Peyer's patch (tissue), 4 donors: ENCODE measurements at regions not wholly inside any gene's neighbourhood (a gene's known extent, or its start where the extent isn't known, plus 50 kb on each side); places are given as distances from the start of the nearest gene placed in this dataset.

ENCODE experiments used
- DNase-seq, 3 donors: peaks; one replicate each; pipeline ENCODE4 v3.0.0-alpha.2; 2017 to 2019
- H3K27ac ChIP-seq, 4 donors: fragments of 200-600 bp; sonication (generic); one replicate each; pipeline ENCODE4 v1.5.1; 2016 to 2019
- H3K27me3 ChIP-seq, 2 donors: fragments of 200-600 bp; sonication (generic); one replicate each; pipeline ENCODE4 v1.5.1; 2019
- H3K36me3 ChIP-seq, 3 donors: fragments of 200-600 bp; sonication (generic); one replicate each; pipeline ENCODE4 v1.5.1; 2016 to 2019
- H3K4me1 ChIP-seq, 4 donors: fragments of 200-600 bp; sonication (generic); one replicate each; pipeline ENCODE4 v1.5.1; 2016 to 2019
- H3K4me3 ChIP-seq, 4 donors: fragments of 200-600 bp; sonication (generic); 1 replicate in 3 of 4; 2 replicates in 1 of 4; pipeline ENCODE4 v1.5.1; 2016 to 2019; ENCODE audit warnings: mild to moderate bottlenecking in 1 of 4
- H3K9me3 ChIP-seq, 4 donors: fragments of 200-600 bp; sonication (generic); one replicate each; pipeline ENCODE4 v1.5.1; 2016 to 2019; ENCODE audit warnings: mild to moderate bottlenecking in 1 of 4
- CTCF ChIP-seq, 6 experiments: fragments of 450-650 bp in 4 of 6; fragments of 200-600 bp in 2 of 6; sonication (generic) in 1 of 6; IDR thresholded peaks; one replicate each; pipeline ENCODE4 v1.5.1; 2017 to 2019; ENCODE audit warnings: antibody characterized with exemption in 6 of 6, mild to moderate bottlenecking in 3 of 6, moderate library complexity in 1 of 6
- POLR2A ChIP-seq, 2 donors: fragments of 450-650 bp; IDR thresholded peaks; one replicate each; pipeline ENCODE4 v1.5.1; 2017; ENCODE audit warnings: antibody characterized with exemption in 2 of 2, mild to moderate bottlenecking in 2 of 2, moderate library complexity in 2 of 2

GRCh38 chr2:236685979-236686520, 116.4 kb downstream of the ACKR3 start:
- DNase-seq, result peak in 1 of 3 donors; percentile 29
- no peak overlapping the region for H3K27ac ChIP-seq
- H3K27me3 ChIP-seq, result no peaks in the 10 kb centered on the region
- H3K36me3 ChIP-seq, result no peaks in the 10 kb centered on the region
- H3K9me3 ChIP-seq, result no peaks in the 10 kb centered on the region
- H3K4me3 ChIP-seq, result no peak overlapping the region
- H3K4me1 ChIP-seq, result no peaks in the 10 kb centered on the region
- TF ChIP-seq POLR2A (IDR thresholded peaks at IDR 0.05) (no peak), CTCF (IDR thresholded peaks at IDR 0.05) (no peak)

GRCh38 chr2:236686561-236686960, 116.9 kb downstream of the ACKR3 start:
- H3K9me3 ChIP-seq, result no peaks in the 10 kb centered on the region
- H3K27ac ChIP-seq, result no peak overlapping the region
- H3K4me3 ChIP-seq, result no peak overlapping the region
- no peaks in the 10 kb centered on the region for H3K27me3 ChIP-seq
- H3K4me1 ChIP-seq, result no peaks in the 10 kb centered on the region
- peak in 1 of 3 donors; percentile 14 for DNase-seq
- no peaks in the 10 kb centered on the region for H3K36me3 ChIP-seq
- TF ChIP-seq POLR2A (IDR thresholded peaks at IDR 0.05) (no peak), CTCF (IDR thresholded peaks at IDR 0.05) (no peak)

- Histone ChIP-seq H3K27me3 (no peaks in the 10 kb centered on the region), H3K9me3 (no peaks in the 10 kb centered on the region), H3K4me1 (no peaks in the 10 kb centered on the region), H3K4me3 (no peak overlapping the region), H3K36me3 (no peaks in the 10 kb centered on the region), H3K27ac (no peak overlapping the region)
- DNase-seq, result peak in 1 of 3 donors; percentile 26
- TF ChIP-seq CTCF (IDR thresholded peaks at IDR 0.05) (no peak), POLR2A (IDR thresholded peaks at IDR 0.05) (no peak)
Measured at GRCh38 chr2:236687296-236687965, 117.8 kb downstream of the ACKR3 start.

GRCh38 chr2:236688157-236688556, 118.5 kb downstream of the ACKR3 start:
- Histone ChIP-seq H3K27ac (no peak overlapping the region), H3K9me3 (no peaks in the 10 kb centered on the region), H3K4me1 (no peaks in the 10 kb centered on the region), H3K36me3 (no peaks in the 10 kb centered on the region), H3K4me3 (no peak overlapping the region), H3K27me3 (no peaks in the 10 kb centered on the region)
- DNase-seq, result peak in 1 of 3 donors; percentile 26
- no peak for TF ChIP-seq CTCF (IDR thresholded peaks at IDR 0.05)
- no peak for TF ChIP-seq POLR2A (IDR thresholded peaks at IDR 0.05)

GRCh38 chr2:236688563-236689392, 119.2 kb downstream of the ACKR3 start:
- H3K27ac ChIP-seq, result no peak overlapping the region
- TF ChIP-seq POLR2A (IDR thresholded peaks at IDR 0.05) (no peak), CTCF (IDR thresholded peaks at IDR 0.05) (no peak)
- no peak overlapping the region for H3K4me3 ChIP-seq
- DNase-seq, result peak in 1 of 3 donors; percentile 27
- no peaks in the 10 kb centered on the region for H3K9me3 ChIP-seq
- no peaks in the 10 kb centered on the region for H3K36me3 ChIP-seq
- H3K4me1 ChIP-seq, result no peaks in the 10 kb centered on the region
- no peaks in the 10 kb centered on the region for H3K27me3 ChIP-seq
